GM18861 (cell line): ENCODE measurements at regions not wholly inside any gene's neighbourhood (a gene's known extent, or its start where the extent isn't known, plus 50 kb on each side); places are given as distances from the start of the nearest gene placed in this dataset.
"Not testable (repeated sequence)": the region's sequence is repeated elsewhere in the genome, so short reads cannot be mapped to it uniquely, and the experiment has no call there.

ENCODE experiments used
- ATAC-seq: cut with Tn5 transposase; IDR thresholded peaks from one replicate; pipeline ENCODE4 v1.9.1; 2021; ENCODE audit not compliant: unreplicated experiment

DNA sequence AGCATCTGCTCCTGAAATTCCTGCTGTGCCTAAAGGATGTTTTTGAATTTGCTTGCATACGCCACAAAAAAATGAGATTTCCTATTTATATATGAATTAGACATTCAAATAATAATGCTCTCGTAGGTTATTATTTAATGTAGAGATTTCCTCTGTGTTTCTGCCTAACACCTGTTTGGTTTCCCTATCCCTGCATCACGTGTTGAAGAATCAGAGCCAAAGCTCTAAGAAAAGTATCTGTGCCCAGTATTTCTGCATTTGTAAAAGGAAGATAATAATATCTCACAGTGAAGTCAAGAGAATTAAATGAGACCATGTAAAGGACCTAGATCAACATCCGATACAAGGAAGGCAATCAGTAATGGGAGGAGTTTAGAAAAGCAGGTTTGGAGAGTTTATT, 179.5 kb downstream of the HNRNPD start:
- no peak for ATAC-seq

DNA sequence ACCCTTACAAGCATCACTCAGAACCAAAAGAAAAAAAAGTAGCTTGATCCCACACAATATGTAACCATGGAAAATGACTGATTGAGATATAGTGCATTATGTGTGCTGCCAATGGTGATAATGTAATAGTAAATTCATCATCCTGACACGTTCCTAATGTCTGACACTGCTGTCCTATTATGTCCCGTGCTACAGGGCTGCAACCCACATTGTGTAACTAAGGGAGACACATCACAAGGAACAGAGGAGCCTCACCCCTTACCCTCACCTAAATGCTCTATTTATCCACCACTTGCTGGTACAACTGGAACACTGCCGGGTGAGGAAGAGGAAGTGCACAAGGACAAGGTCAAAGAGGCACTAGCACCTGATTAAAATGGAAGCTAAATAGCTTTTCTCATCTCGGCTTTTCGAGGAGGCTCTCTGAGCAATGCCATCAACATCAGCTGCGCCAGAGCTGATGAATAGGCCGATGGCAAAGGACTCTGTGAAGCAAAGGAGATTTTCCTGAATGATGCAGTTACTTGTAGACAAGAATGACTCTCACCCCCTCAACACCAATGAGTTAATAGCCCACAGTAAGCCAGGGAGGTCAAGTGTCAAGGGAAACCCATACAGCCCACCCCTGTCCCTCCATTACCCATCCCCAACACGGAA, 181.6 kb downstream of the HNRNPD start:
- no peak for ATAC-seq

DNA sequence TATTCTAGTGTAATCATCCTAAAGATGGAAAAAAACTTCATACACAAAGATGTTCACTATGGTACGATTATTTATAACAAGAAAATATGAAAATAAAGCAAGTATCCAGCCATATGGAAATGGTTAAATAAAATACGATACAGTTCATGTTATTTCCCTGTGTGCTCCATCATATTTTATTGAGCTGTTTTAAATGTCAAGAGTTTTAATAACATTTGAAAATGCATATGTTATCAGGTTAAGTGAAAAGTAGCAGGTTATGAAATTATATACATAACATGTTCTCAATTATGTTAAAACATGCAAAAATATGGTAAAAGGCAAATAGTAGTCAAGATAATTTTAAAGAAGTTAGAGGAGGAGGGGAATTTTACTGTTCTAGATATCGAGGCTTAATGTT, 192.0 kb downstream of the HNRNPD start:
- ATAC-seq, result no peak

DNA sequence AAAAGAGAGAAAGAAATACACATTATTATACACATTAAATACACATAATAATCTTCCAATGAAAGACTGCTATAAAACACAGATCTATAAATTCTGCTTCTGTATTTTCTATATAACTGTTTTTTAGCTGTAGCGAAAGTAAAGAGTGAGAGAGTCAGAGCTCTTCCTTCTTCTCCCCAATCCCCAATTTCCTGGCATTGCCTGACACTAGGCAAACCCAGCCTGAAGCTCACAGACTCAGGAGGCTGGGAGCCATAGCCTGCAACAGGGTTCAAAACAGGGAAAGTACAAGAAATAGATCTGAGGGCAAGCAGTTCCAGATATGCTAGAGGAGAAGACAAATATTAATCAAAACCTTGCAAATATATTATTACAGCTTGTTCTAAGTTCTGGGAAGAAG, 201.6 kb downstream of the HNRNPD start:
- no peak for ATAC-seq

DNA sequence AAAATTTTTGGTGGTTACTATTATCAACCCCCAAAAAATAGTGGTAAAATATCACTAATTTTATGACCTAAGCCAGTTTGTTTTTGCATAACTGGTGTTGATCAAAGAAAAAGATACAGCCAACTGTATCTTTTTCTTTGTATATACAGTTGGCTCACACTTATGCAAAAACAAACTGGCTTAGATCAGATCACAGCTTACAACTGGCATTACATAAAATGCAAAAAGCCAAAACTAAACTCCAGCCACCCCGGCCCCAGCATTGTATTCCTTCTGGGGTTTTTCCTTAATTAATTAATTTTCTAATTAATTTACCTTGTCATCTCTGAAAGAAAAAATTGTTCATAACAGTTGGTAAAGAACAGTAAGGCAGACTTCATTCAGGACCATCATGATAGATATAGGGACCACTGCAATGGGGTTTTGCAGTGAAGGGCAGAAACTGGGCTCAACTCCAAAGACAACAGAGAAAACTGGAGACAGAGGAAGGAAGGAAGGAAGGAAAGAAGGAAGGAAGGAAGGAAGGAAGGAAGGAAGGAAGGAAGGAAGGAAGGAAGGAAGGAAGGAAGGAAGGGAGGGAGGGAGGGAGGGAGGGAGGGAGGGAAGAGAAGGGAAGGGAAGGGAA, 202.1 kb downstream of the HNRNPD start:
- no peak for ATAC-seq

DNA sequence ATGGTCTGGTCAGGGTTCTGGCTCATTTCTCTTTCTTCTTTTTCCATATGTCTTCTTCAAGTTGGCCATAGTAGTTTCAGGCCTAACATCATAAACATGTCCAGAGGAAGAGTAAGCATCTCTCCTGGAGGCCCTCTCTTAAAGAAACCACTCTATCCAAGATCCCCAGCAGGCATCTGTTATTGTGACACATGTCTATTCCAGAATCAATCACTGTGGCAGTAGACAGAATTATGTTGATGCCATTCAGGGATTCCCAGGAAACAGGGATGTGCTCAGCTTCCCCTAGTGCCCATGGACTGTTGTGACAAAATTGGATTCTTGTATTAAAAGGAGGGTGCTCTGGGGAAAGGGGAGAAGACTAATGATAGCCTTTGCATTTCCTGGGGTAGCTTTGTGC, 224.0 kb downstream of the HNRNPD start:
- no peak for ATAC-seq

DNA sequence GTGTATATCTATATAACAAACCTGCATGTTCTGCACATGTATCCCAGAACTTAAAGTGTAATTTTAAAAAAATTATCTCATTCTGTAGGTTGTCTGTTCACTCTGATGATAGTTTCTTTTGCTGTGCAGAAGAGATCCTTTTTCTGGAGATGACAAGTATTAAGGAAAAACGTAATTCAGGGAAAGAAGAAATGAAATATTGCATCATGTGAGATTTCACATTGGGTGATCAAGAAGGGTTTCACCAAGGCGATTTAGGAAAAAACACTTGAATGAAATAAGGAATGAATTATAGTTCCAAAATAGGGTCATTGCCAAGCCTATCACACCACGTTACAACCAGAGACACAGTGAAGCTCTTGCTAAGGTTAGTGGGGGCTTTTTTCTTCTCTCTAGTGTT, 227.9 kb downstream of the HNRNPD start:
- ATAC-seq, result no peak

DNA sequence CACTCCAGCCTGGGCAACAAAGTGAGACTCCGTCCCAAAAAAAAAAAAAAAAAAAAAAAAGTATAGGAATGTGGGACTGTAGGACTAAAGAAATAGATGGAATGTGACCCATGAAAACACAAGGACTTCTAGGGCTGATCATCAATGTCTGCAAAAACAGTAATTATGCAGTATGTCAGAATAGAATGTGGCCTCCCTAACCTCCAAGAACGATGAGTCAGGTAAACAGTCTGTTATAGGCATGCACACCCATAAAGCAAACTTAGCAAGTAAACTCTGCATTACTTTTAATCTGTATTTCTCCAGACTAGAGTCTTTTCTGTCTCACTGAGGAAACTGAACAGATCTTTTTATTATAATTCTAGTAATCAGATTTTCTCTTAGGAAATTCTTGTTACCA, 233.4 kb downstream of the HNRNPD start:
- ATAC-seq, result no peak

DNA sequence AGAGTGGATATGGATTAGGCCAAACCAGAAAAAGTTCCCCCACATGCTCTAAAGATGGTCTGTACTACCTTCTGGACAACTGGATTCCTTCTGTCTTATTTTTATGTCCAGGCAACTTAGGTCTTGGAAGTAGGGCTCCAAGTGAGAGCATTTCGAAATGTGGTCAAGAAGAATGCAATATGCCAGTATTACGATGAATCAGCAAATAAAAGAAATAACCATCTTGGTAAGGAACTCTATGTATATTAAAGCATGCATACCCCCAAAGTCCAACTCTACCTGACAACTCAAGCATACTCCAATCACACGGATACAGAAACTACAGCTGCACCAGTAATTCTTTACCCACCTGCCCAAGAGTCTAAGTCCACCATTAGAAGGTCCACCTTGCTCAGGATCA, 234.5 kb downstream of the HNRNPD start:
- ATAC-seq, result no peak

DNA sequence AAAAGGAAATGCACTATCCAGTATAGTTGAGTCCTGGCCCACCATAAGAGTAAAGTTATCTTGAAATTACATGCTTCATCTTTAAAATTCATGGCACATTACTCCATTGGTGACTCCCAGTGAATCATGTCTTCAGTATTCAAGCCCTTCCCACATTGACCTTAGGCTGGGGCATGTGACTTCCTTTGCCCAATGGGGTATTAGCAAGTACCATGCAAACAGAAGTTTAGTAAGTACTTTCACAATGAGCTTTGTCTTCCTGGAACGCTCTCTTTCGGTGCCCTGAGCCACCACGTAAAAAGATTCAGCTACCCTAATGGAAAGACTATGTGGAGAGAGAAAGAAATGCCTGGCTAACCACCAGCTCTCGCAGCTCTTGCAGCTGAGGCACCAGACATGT, 235.4 kb downstream of the HNRNPD start:
- no peak for ATAC-seq

DNA sequence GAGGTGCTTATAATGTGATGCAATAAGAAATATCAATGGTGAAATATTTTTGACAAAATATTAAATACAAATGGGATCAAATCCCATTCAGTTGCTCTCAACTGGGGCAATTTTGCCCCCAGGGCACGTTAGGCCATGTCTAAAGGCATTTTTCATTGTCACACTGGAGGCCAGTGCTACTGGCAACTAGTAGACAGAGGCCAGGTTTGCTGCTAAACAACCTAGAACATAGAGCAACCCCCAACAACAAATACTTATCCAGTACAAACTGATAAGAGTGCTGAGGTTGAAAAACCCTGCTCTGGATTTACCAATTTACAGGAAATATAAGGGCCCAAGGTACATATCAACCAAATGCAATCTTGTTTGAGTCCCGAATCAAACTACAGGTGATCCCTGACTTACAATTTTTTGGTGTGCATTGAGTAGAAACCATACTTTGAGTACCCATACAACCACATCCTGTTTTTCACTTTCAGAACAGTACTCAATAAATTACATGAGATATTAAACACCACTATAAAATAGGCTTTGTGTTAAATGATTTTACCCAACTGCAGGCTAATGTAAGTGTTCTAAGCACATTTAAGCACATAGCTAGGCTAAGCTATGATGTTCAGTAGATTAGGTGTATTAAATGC, 237.5 kb downstream of the HNRNPD start:
- no peak for ATAC-seq

DNA sequence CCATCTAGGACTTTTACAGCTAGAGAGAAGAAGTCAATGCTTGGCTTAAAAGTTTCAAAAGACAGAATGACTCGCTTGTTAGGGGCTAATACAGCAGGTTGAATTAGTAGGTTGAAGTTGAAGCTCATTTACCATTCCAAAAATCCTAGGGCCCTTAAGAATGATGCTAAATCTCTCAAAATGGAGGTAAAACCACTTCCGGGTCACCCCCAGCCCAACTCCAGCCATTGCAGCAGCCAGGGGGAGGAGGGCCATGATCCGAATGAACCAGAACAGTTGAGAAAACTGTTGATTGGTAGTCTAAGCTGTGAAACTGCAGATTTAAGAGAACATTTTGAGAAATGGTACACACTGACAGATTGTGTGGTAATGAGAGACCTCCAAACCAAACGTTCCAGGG, 245.4 kb downstream of the HNRNPD start:
- no peak for ATAC-seq

DNA sequence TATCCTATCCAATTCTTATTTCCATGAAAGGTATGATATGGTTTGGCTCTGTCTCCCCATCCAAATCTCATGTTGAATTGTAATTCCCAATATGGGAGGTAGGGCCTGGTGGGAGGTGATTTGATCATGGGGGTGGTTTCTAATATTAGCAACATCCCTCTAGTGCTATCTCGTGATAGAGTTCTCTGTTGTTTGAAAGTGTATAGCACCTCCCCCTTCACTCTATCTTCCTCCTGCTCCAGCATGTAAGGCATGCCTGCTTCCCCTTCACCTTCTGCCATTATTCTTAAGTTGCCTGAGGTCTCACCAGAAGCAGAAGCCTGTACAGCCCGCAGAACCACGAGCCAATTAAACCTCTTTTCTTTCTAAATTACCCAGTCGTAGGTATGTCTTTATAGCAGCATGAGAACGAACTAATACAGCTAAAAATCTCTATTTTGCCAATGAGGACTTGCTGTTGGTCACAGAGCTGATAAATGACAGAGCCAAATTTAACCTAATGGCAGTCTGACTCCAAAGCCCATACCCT, 247.2 kb downstream of the HNRNPD start:
- no peak for ATAC-seq

DNA sequence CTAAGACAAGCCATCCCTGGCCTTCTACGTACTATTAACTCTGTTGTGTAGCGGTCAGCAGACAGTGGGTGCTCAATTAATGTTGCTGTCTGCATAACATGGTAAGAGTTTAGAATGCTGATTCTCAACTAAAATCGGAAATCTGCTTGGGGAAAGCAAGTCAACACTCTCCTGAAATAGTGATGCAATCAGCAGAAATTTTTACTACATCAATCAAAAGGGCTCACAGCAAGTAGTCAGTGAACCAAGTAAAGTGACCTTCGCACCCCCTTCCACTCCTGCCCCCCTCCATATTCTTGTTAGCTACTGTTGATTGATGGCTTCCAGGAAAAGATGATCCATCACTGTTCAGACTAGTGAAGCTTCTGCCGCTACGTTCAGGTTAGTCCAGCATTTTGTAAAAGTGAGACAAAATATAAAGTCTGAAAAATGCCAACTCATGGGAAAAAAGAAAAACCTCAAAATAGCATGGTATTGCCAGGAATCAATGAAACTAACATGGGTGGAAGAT, 247.9 kb downstream of the HNRNPD start:
- no peak for ATAC-seq

DNA sequence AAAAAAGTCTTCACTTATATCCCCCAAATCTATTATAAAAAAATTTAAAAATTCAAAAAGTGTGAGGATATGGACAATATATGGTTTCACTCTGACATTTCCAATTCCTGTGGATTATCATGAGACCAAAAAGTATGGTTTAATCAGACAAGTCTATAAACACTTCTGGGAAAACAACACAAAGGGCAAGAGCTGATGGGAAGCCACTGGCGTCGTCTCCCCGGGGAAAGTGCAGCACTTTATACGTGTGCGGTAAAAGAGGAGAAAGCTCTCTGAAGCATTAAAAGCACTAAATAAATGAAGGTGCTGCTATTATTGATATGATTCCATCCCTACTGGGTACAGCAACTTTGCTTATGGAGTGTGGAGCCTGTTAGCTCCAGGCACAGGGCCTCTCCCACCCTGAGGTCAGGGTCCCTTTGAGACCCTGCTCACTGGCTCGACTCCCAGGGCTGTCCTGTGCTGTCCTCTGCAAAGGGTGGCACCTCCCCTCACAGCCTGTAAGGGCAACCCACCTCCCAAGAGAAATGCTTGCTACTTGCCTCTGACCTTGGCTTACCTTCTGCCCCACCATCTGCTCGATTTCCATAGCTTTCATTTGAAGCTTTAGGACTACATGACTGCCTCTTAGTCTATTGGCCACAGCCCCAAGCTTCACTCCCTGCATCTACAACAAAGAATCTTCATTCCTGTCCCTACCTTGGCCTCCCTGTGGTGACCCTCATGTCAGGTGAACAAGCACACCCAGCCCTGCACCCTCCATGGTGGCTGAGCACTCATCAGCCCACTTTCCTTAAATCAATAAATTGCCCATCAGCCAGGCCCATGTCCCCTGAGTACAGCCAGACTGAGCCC, 248.6 kb downstream of the HNRNPD start:
- ATAC-seq, result no peak

DNA sequence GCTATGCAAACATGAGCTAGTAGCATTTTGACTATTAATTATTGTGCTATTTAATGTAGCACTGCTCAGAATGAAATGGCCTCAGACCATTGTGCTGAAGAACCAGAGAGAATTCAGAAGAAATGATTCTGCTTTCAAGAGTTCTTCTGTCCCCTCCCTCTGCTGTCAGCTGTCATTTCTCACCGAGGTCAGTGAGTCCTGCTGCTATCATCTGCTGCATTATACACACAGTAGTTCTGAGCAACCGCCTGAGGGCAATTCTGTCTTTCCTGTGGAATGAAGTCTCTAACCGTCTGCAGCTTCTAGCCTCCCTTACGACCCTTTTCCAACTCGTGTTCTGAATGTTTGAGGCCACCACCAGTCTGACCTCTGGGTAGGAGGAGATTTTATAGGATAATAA, 249.4 kb downstream of the HNRNPD start:
- ATAC-seq, result no peak

DNA sequence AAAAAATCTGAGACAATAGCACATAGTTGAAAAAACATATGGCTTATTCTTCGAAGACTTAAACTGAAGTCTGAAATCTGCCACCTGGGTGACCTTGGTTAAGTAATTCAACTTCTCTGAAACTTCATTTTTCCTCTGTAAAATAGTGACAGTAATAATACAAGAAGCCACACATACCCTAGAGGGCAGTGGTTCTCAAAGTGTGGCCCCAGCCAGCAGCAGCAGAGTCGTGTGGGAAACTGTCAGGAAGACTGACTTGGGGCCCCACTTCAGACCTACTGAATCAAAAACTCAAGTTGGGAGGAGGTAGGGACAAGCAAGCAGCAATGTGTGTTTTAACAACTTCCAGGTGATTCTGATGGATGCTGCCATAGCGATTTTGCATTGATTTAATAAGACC, 249.9 kb downstream of the HNRNPD start:
- no peak for ATAC-seq

DNA sequence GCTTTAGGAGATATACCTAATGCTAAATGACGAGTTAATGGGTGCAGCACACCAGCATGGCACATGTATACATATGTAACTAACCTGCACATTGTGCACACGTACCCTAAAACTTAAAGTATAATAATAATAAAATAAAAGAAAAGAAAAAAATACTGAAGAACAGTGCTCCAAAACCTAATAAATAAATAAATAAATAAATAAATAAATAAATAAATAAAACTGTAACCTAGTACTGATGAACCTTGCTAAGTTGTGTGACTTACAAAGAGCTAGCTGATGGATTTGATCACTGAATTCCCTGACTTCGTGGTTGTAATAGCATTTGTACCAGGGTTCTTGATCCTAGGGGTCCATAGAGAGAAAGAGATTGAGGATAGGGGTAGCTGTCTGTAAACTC, 258.6 kb downstream of the HNRNPD start:
- ATAC-seq, result not testable (repeated sequence)

DNA sequence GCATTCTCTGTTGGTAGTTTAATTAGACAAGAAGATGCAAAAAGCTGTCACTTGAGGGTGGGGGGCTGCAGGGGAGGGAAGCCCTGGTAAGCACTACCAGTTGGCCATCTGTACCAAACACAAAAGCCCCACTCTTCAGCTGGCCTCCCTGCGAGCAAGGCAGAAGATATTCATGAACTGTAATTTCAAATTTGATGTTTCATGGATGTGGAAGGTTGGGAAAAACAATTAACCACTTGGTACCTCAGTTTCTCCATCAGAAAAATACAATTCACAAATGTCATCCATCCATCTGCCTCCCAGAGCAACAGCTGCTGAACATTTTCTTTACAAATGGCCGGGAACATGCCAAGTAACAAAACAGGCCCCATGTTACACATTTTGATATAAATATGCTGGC, 265.3 kb downstream of the HNRNPD start:
- no peak for ATAC-seq

DNA sequence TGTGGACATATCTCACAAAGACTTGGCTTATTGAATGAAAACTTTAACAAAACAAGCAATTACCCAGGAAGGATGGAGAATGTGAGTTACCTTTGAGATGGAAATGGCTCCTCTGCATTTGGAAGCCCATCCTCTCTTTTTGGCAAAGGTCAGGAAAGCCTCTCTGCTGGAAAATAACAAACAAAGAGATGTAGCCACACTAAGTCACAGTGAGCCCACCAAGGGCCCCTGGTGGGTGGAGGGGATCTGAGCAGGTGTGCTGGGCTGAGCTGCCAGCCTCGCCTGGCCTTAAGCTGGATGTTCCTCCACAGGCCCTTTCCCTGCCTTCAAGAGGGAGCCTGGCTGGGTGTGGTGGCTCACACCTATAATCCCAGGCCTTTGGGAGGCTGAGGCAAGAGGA, 269.2 kb downstream of the HNRNPD start:
- no peak for ATAC-seq

DNA sequence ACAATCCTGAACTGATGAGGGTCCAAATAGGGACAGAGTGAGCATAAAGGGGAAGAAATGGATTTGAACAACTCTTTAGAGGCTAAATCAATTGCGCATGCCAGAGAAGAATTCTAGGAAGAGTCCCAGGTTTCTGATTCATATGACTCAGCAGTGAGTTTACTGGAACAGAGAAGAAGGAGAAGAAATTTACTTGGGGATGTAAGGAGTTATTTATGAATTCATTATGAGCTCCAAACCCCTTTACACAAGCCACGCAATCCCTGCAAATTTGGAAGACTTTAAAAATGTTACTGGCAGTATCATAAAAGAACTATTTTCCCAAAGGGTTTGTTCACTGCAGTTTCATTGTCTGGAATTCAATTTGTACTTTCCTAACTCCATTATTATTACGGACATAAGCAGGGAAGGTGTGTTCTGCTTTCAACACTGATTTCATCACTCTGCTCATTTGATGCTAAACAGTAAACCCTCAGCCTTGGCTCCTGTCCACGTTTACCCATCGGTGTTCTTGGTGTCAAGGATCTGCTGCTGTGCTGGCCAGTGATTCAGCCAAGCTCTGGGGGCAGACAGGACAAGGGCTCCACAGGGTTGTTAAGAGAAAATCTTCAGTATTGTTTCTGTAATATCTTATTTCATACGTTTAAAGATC, 273.7 kb downstream of the HNRNPD start:
- ATAC-seq, result no peak
